ENCODE measurements at regions not wholly inside any gene's neighbourhood (a gene's known extent, or its start where the extent isn't known, plus 50 kb on each side); places are given as distances from the start of the nearest gene placed in this dataset.

- Histone ChIP-seq H3K4me1 (ENCODE audit: insufficient read depth, low read length) (no peaks in the 10 kb centered on the region), H3K79me2 (ENCODE audit: insufficient read depth, low read length) (no peaks in the 10 kb centered on the region), H3K27ac (ENCODE audit: extremely low read length, insufficient read depth, low read length) (no peak overlapping the region), H3K4me2 (ENCODE audit: low read depth, low read length) (no peak overlapping the region), H2AFZ (ENCODE audit: low read length) (no peak overlapping the region), H3K9ac (ENCODE audit: insufficient read depth, low read depth, low read length) (no peak overlapping the region), H3K9me3 (ENCODE audit: low read length) (no peaks in the 10 kb centered on the region), H3K36me3 (replicated peaks in 1 of 2; ENCODE audit: control insufficient read depth in 1 of 2, insufficient read depth in 2 of 2, low read length in 2 of 2) (no peaks in the 10 kb centered on the region), H3K27me3 (ENCODE audit: control insufficient read depth in 1 of 2, insufficient read depth in 2 of 2, low read length in 2 of 2) (peaks cover 0 to 51% of the 10 kb centered on the region in 2 experiments), H4K20me1 (ENCODE audit: insufficient read depth, low read length) (no peaks in the 10 kb centered on the region), H3K4me3 (replicated peaks in 1 of 3; ENCODE audit: insufficient read depth in 1 of 3, low read depth in 2 of 3, low read length in 3 of 3) (no peak overlapping the region)
- ATAC-seq (no peak), FAIRE-seq (no peak), DNase-seq (ENCODE audit: low spot score) (no peak)
- TF ChIP-seq MAFF (IDR thresholded peaks at IDR 0.05; ENCODE audit: low read depth, low read length) (no peak), ZNF318 (CRISPR knock-in tag; IDR thresholded peaks at IDR 0.05) (no peak), SYNCRIP (IDR thresholded peaks at IDR 0.05; ENCODE audit: insufficient read depth, low read depth, low read length) (no peak), FOXA1 (IDR thresholded peaks at IDR 0.05) (no peak), FOXA1 (CRISPR knock-in tag; IDR thresholded peaks at IDR 0.05) (no peak), ZNF746 (CRISPR knock-in tag; IDR thresholded peaks at IDR 0.05) (no peak), ZNF530 (CRISPR knock-in tag; IDR thresholded peaks at IDR 0.05; ENCODE audit: low read depth) (no peak), KLF6 (CRISPR knock-in tag; IDR thresholded peaks at IDR 0.05) (no peak), ATF7 (IDR thresholded peaks at IDR 0.05) (no peak), ATF7 (CRISPR knock-in tag; IDR thresholded peaks at IDR 0.05) (no peak), ZNF678 (CRISPR knock-in tag; IDR thresholded peaks at IDR 0.05) (no peak), MLLT10 (CRISPR knock-in tag; IDR thresholded peaks at IDR 0.05) (no peak), ELK4 (CRISPR knock-in tag; IDR thresholded peaks at IDR 0.05; ENCODE audit: borderline replicate concordance) (no peak), ZNF816 (CRISPR knock-in tag; IDR thresholded peaks at IDR 0.05; ENCODE audit: borderline replicate concordance) (no peak)
- in situ Hi-C loops (cut with HindIII; ENCODE audit: extremely low pct_ligation_motif_present, low pct_unique_long_range_greater_than_20kb), result no loop called here
- ChIA-PET POLR2A (no interaction called here), CTCF (ENCODE audit: low intra/inter-chr PET ratio, low total read pairs) (no interaction called here)
- intact Hi-C loops (cut with micrococcal nuclease; ENCODE audit: unreplicated experiment), result no loop called here
- 23% methylated on average over 16 of the region's 18 CpGs for WGBS (ENCODE audit: low lambda C conversion rate)
- no TSS peak for BruUV-seq (replicated peaks)
Measured at GRCh38 chr17:74151551-74152315, 51.7 kb upstream of the RPL38 start.

Data from HepG2 (cell line).